ENCODE measurements at regions not wholly inside any gene's neighbourhood (a gene's known extent, or its start where the extent isn't known, plus 50 kb on each side); places are given as distances from the start of the nearest gene placed in this dataset.
"Not testable (repeated sequence)": the region's sequence is repeated elsewhere in the genome, so short reads cannot be mapped to it uniquely, and the experiment has no call there.

- DNase-seq (ENCODE audit: low read depth in 2 of 2), result no peak
These were observed 332.6 kb downstream of the TAF11L14 start for GRCh38 chr5:17966640-17967402.

GRCh38 chr5:17976404-17976803 is 342.1 kb downstream of the TAF11L14 start:
- no peak for DNase-seq (ENCODE audit: low read depth in 2 of 2)

DNA sequence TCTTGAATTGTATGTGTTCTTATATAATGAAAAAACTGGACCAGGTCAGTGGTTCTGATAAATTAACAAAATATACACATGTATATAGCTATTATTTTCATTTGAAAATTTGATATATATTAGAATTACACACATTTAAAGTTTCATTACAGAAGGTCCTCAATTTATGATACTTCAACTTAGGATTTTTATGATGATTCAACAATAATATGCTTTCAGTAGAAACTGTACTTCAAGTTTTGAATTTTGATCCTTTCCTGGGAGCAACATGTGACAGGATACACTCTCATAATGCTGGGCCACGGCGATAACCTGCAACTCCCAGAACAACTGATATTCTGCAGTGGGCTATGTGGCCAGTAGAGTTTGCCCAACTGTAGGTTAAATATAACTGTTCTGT is 344.7 kb downstream of the TAF11L14 start:
- DNase-seq (ENCODE audit: low read depth in 2 of 2), result no peak

GRCh38 chr5:17982626-17983025 is 348.4 kb downstream of the TAF11L14 start:
- not testable (repeated sequence) for DNase-seq (ENCODE audit: low read depth in 2 of 2)

- DNase-seq (ENCODE audit: low read depth in 2 of 2), result no peak
These were observed 354.8 kb downstream of the TAF11L14 start for GRCh38 chr5:17989036-17989435.

- DNase-seq (ENCODE audit: low read depth in 2 of 2), result no peak
These were observed 355.6 kb downstream of the TAF11L14 start for GRCh38 chr5:17989567-17990563.

- DNase-seq (ENCODE audit: low read depth in 2 of 2), result no peak
These were observed 357.5 kb downstream of the TAF11L14 start for GRCh38 chr5:17991775-17992174.

- no peak for DNase-seq (ENCODE audit: low read depth in 2 of 2)
These were observed 358.0 kb downstream of the TAF11L14 start for GRCh38 chr5:17992291-17992690.

DNA sequence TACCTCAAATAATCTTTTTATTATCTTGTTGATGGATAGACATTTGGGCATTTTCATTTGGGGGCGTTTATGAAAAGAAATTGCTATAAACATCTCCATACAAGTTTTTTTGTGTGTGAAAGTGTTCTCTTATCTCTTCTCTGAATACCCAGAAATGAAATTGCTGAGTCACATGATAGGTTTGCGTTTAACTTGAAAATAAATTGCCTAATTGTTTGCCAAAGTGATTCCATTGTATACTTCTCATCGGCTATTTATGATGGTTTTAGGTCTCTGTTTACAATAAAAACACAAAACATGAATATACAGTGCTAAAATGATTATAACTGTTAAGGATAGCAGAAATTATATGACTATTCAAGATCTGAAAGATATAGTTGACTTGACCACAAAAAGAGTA is 361.7 kb downstream of the TAF11L14 start:
- DNase-seq (ENCODE audit: low read depth in 2 of 2), result no peak

DNA sequence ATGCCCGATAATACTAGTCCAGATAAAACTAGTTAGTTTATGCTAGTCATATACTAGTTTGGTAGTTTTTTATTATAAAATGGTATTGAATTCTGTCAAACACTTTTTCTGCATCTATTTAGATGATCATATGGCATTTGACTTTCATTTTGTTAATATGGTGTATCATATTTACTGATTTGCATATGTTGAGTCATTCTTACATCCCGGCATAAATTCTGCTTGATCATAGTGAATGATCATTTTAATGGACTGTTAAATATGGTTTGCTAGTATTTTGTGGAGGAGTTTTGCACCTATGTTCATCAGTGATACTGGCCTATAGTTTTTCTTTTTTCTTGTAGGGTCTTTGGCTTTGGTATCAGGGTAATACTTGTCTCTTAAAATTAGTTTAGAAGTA is 365.6 kb downstream of the TAF11L14 start:
- DNase-seq (ENCODE audit: low read depth in 2 of 2), result no peak

DNA sequence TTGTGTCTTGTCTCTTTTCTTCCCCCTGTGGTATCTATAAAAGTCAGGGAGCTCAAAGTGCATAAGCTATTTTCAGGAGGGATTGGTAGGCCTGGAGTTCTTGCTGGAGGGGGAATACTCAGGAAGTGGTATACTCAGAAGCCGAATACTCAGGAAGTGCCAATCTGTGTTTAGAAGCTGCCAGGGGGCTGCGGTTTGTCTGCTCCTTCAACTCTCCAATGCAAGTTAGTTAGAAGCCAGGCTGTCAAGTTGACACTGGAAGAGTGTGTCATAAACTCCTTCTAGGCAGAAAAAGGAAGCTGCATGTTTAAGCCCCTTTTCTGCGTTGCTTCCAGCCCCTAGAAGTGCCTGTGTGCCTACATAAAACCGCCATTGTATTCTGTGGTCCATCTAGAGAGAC is 366.5 kb downstream of the TAF11L14 start:
- no peak for DNase-seq (ENCODE audit: low read depth in 2 of 2)

GRCh38 chr5:18003312-18003711 is 369.1 kb downstream of the TAF11L14 start:
- no peak for DNase-seq (ENCODE audit: low read depth in 2 of 2)

- no peak for DNase-seq (ENCODE audit: low read depth in 2 of 2)
These were observed 369.5 kb downstream of the TAF11L14 start for GRCh38 chr5:18003784-18004183.

DNA sequence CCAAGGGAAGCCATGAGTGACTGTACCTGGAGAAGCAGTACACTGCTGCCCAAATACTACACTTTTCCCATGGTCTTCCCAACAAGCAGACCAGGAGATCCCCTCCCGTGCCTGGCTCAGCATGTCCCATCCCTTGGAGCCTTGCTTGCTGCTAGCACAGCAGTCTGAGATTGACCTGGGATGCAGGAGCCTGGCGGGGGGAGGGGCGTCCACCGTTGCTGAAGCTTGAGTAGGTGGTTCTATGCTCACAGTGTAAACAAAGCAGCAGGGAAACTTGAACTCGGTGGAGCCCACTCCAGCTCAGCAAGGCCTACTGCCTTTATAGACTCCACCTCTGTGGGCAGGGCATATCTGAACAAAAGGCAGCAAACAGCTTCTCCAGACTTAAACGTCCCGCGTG is 372.0 kb downstream of the TAF11L14 start:
- DNase-seq (ENCODE audit: low read depth in 2 of 2), result not testable (repeated sequence)

- DNase-seq (ENCODE audit: low read depth in 2 of 2), result no peak
These were observed 374.7 kb downstream of the TAF11L14 start for GRCh38 chr5:18008940-18009339.

- no peak for DNase-seq (ENCODE audit: low read depth in 2 of 2)
These were observed 375.8 kb downstream of the TAF11L14 start for GRCh38 chr5:18010053-18010452.

DNA sequence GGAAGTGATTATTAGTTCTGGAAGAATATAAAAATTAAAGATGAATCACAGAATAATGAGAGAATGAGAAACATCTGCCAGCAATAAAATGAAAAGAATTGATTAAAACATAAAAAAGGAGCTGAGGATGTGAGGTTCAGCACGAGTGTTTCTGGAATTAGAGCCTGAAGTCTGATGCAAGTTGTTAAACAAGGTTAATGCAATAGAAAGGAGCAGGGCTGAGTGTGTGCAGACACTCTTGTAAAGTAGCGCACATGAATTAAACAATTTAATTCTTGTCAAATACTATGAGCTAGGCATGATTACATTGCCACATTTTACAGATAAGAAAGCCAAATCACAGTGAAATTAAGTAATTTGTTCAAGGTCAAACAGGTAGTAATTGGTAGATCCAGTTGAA is 384.2 kb downstream of the TAF11L14 start:
- no peak for DNase-seq (ENCODE audit: low read depth in 2 of 2)

- no peak for DNase-seq (ENCODE audit: low read depth in 2 of 2)
These were observed 389.0 kb downstream of the TAF11L14 start for GRCh38 chr5:18023275-18023674.

GRCh38 chr5:18023986-18024385 is 389.7 kb downstream of the TAF11L14 start:
- DNase-seq (ENCODE audit: low read depth in 2 of 2), result no peak

- no peak for DNase-seq (ENCODE audit: low read depth in 2 of 2)
These were observed 390.3 kb downstream of the TAF11L14 start for GRCh38 chr5:18024542-18024941.

- no peak for DNase-seq (ENCODE audit: low read depth in 2 of 2)
These were observed 393.1 kb downstream of the TAF11L14 start for GRCh38 chr5:18027241-18027867.

DNA sequence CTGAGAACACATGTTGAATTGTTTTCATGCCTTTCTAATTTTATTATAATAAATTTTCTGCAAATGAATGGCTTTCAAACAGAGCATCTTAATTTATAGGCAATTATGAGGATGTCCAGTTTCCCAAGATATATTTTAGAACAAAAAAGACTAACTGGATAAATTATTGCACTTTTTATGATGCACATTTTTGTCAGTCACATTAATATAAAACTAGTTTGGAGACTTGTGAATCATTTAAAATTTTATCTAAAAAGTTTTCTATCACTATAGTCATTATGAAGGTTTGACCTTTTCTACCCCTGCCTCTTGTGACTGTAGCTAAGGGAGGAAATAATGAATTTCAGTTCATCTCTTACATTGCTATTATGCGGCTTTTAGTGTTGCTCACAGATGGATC is 393.8 kb downstream of the TAF11L14 start:
- no peak for DNase-seq (ENCODE audit: low read depth in 2 of 2)

Measured in stimulated activated CD4-positive, alpha-beta T cell treated with anti-CD3 and anti-CD28 coated beads, Interleukin-12 subunit alpha, Interleukin-12 subunit beta, amount 100 ng/mL, for 24 hours (primary cell).